K562 (cell line): ENCODE measurements at regions not wholly inside any gene's neighbourhood (a gene's known extent, or its start where the extent isn't known, plus 50 kb on each side); places are given as distances from the start of the nearest gene placed in this dataset.

ENCODE experiments used
- CHD2 ChIP-seq: IDR thresholded peaks from 2 replicates; pipeline ENCODE4 v1.6.1; 2011; ENCODE audit warnings: low read depth, low read length
- DPF2 ChIP-seq: fragments of 450-650 bp; IDR thresholded peaks from 2 replicates; pipeline ENCODE4 v1.6.1; 2016
- E2F1 ChIP-seq: sonication (generic); formaldehyde crosslinking; IDR thresholded peaks from 2 replicates; pipeline ENCODE4 v1.8.1; 2023; ENCODE audit warnings: mild to moderate bottlenecking, missing genetic modification reagents, moderate library complexity
- ELF1 ChIP-seq: fragments of 200-800 bp; sonication (Bioruptor generic); IDR thresholded peaks from 2 replicates; pipeline ENCODE4 v1.6.1; 2016; ENCODE audit warnings: missing genetic modification characterization, missing compliant biosample characterization
- NR2C2 ChIP-seq, 2 experiments: fragments of 200-800 bp in 1 of 2; sonication (Bioruptor generic) in 1 of 2; sonication (generic) in 1 of 2; formaldehyde crosslinking in 1 of 2; IDR thresholded peaks; 2 replicates each; pipeline versions ENCODE4 v1.6.1 to v1.8.0; 2016 to 2022; ENCODE audit warnings: mild to moderate bottlenecking in 1 of 2, missing compliant biosample characterization in 1 of 2, missing genetic modification characterization in 1 of 2, missing genetic modification reagents in 1 of 2
- NUFIP1 ChIP-seq: fragments of 450-650 bp; IDR thresholded peaks from 2 replicates; pipeline ENCODE4 v1.6.1; 2018; ENCODE audit not compliant: partially characterized antibody
- POLR2B ChIP-seq: fragments of 450-650 bp; IDR thresholded peaks from 2 replicates; pipeline ENCODE4 v1.6.1; 2018; ENCODE audit warnings: low read depth; ENCODE audit not compliant: partially characterized antibody
- SNRNP70 ChIP-seq: fragments of 200-400 bp; formaldehyde crosslinking; optimal IDR thresholded peaks from 2 replicates; pipeline ENCODE3; 2017; ENCODE audit warnings: low read depth, low read length
- THAP12 ChIP-seq: fragments of 250-450 bp; sonication (Bioruptor Pico); IDR thresholded peaks from 2 replicates; pipeline ENCODE4 v1.9.0; 2021; ENCODE audit warnings: mild to moderate bottlenecking, inconsistent platforms
- ZNF23 ChIP-seq: fragments of 250-450 bp; sonication (Bioruptor Pico); IDR thresholded peaks from 2 replicates; pipeline ENCODE4 v1.4.0; 2020; ENCODE audit warnings: mild to moderate bottlenecking
- ZNF449 ChIP-seq: fragments of 250-450 bp; sonication (Bioruptor Pico); IDR thresholded peaks from 2 replicates; pipeline ENCODE4 v1.8.0; 2022; ENCODE audit warnings: moderate library complexity, mild to moderate bottlenecking, inconsistent platforms

GRCh38 chr14:101050901-101051490 lies 147.5 kb upstream of the RTL1 start (continued):
- TF ChIP-seq ZNF449 (CRISPR knock-in tag): no peak
- no peak for TF ChIP-seq SNRNP70
- no peak for TF ChIP-seq CHD2
- TF ChIP-seq ZNF23 (CRISPR knock-in tag): no peak
- TF ChIP-seq NR2C2 (CRISPR knock-in tag; IDR thresholded peaks at IDR 0.05): no peak
- TF ChIP-seq NR2C2 (tag; IDR thresholded peaks at IDR 0.05): no peak
- no peak for TF ChIP-seq POLR2B
- no peak for TF ChIP-seq E2F1 (CRISPR knock-in tag)
- no peak for TF ChIP-seq DPF2
- TF ChIP-seq THAP12: no peak
- TF ChIP-seq NUFIP1: no peak
- no peak for TF ChIP-seq ELF1 (tag)
